Prostate gland (tissue), 2 donors: ENCODE measurements at regions not wholly inside any gene's neighbourhood (a gene's known extent, or its start where the extent isn't known, plus 50 kb on each side); places are given as distances from the start of the nearest gene placed in this dataset.
"Not testable (repeated sequence)": the region's sequence is repeated elsewhere in the genome, so short reads cannot be mapped to it uniquely, and the experiment has no call there.

Experiments
- DNase-seq: peaks from one replicate; pipeline ENCODE4 v3.0.0-alpha.2; 2019; ENCODE audit warnings: low spot score
- H3K27ac ChIP-seq, 2 donors: fragments of 200-600 bp; sonication (generic); 2 replicates each; pipeline ENCODE4 v1.5.1; 2017 to 2019
- H3K27me3 ChIP-seq: fragments of 200-600 bp; sonication (generic); replicated peaks from 2 replicates; pipeline ENCODE4 v1.5.1; 2019; ENCODE audit not compliant: insufficient read depth
- H3K36me3 ChIP-seq, 2 donors: fragments of 200-600 bp; sonication (generic); 1 replicate in 1 of 2; 2 replicates in 1 of 2; pipeline versions ENCODE4 v1.5.1 to v1.8.1; 2017 to 2019
- H3K4me1 ChIP-seq: fragments of 200-600 bp; sonication (generic); replicated peaks from 2 replicates; pipeline ENCODE4 v1.5.1; 2019
- H3K4me3 ChIP-seq, 2 donors: fragments of 200-600 bp; sonication (generic); 2 replicates each; pipeline ENCODE4 v1.5.1; 2017 to 2019
- H3K9me3 ChIP-seq: fragments of 200-600 bp; sonication (generic); 2 replicates; pipeline ENCODE4 v1.5.1; 2017
- POLR2A ChIP-seq: fragments of 450-650 bp; IDR thresholded peaks from one replicate; pipeline ENCODE4 v1.6.1; 2016; ENCODE audit warnings: antibody characterized with exemption, mild to moderate bottlenecking
- POLR2AphosphoS5 ChIP-seq: sonication (generic); formaldehyde crosslinking; IDR thresholded peaks from one replicate; pipeline ENCODE4 v1.6.1; 2017; ENCODE audit warnings: antibody characterized with exemption
- WGBS: methylation state at CpG from one replicate; pipeline ENCODE4 v1.1.5; 2018; 5-methylcytosine and 5-hydroxymethylcytosine counted together
- intact Hi-C: fragments of 100-400 bp; cut with DNase I; formaldehyde crosslinking; loops from one replicate; pipeline ENCODE4 v1.14.2; 2022
- TF ChIP-seq, protein P1 (sequence below), 4 experiments: fragments of 200-600 bp in 2 of 4; fragments of 450-650 bp in 2 of 4; sonication (generic) in 2 of 4; IDR thresholded peaks; 1 replicate in 3 of 4; 2 replicates in 1 of 4; pipeline ENCODE4 v1.5.1; 2016 to 2019; ENCODE audit warnings: antibody characterized with exemption in 4 of 4, mild to moderate bottlenecking in 2 of 4, moderate library complexity in 2 of 4

- no peak overlapping the region for H3K27ac ChIP-seq
- DNase-seq, result no peak
- 77% methylated on average over 5 of the region's 5 CpGs for whole genome bisulfite sequencing
- TF ChIP-seq, protein P1, sequence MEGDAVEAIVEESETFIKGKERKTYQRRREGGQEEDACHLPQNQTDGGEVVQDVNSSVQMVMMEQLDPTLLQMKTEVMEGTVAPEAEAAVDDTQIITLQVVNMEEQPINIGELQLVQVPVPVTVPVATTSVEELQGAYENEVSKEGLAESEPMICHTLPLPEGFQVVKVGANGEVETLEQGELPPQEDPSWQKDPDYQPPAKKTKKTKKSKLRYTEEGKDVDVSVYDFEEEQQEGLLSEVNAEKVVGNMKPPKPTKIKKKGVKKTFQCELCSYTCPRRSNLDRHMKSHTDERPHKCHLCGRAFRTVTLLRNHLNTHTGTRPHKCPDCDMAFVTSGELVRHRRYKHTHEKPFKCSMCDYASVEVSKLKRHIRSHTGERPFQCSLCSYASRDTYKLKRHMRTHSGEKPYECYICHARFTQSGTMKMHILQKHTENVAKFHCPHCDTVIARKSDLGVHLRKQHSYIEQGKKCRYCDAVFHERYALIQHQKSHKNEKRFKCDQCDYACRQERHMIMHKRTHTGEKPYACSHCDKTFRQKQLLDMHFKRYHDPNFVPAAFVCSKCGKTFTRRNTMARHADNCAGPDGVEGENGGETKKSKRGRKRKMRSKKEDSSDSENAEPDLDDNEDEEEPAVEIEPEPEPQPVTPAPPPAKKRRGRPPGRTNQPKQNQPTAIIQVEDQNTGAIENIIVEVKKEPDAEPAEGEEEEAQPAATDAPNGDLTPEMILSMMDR (IDR thresholded peaks at IDR 0.05), result no peak
- TF ChIP-seq POLR2A (no peak), POLR2AphosphoS5 (no peak)
- no peaks in the 10 kb centered on the region for H3K9me3 ChIP-seq
- no peaks in the 10 kb centered on the region for H3K4me1 ChIP-seq
- intact Hi-C loops, result no loop called here
- no peaks in the 10 kb centered on the region for H3K36me3 ChIP-seq
- no peaks in the 10 kb centered on the region for H3K27me3 ChIP-seq
- no peak overlapping the region for H3K4me3 ChIP-seq
Measured at GRCh38 chr4:189840356-189840755, 100.3 kb upstream of the FRG1 start.

GRCh38 chr4:189843413-189844009 is 97.2 kb upstream of the FRG1 start:
- WGBS, result 77% methylated on average over 10 of the region's 10 CpGs
- H3K4me3 ChIP-seq, result no peak overlapping the region
- no peaks in the 10 kb centered on the region for H3K36me3 ChIP-seq
- intact Hi-C loops, result no loop called here
- no peak for DNase-seq
- H3K4me1 ChIP-seq, result no peaks in the 10 kb centered on the region
- TF ChIP-seq POLR2A, result no peak
- TF ChIP-seq, protein P1 (IDR thresholded peaks at IDR 0.05), result no peak
- no peak for TF ChIP-seq POLR2AphosphoS5
- H3K27ac ChIP-seq, result no peak overlapping the region
- H3K27me3 ChIP-seq, result no peaks in the 10 kb centered on the region
- H3K9me3 ChIP-seq, result no peaks in the 10 kb centered on the region

GRCh38 chr4:189845145-189845846 is 95.4 kb upstream of the FRG1 start:
- intact Hi-C loops, result no loop called here
- H3K4me3 ChIP-seq, result no peak overlapping the region
- TF ChIP-seq POLR2AphosphoS5 (no peak), POLR2A (no peak)
- TF ChIP-seq, protein P1 (IDR thresholded peaks at IDR 0.05), result no peak
- H3K27me3 ChIP-seq, result no peaks in the 10 kb centered on the region
- H3K4me1 ChIP-seq, result no peaks in the 10 kb centered on the region
- H3K36me3 ChIP-seq, result no peaks in the 10 kb centered on the region
- H3K9me3 ChIP-seq, result no peaks in the 10 kb centered on the region
- no peak for DNase-seq
- H3K27ac ChIP-seq, result no peak overlapping the region
- 45% methylated on average over 2 of the region's 2 CpGs for WGBS

GRCh38 chr4:189846094-189846493 is 94.6 kb upstream of the FRG1 start:
- H3K36me3 ChIP-seq, H3K9me3 ChIP-seq, H3K4me3 ChIP-seq, DNase-seq, H3K27ac ChIP-seq, H3K27me3 ChIP-seq, H3K4me1 ChIP-seq, intact Hi-C loops: not testable (repeated sequence)
- 89% methylated on average over 25 of the region's 31 CpGs for WGBS

GRCh38 chr4:189846608-189847007 is 94.1 kb upstream of the FRG1 start:
- DNase-seq, H3K4me3 ChIP-seq, H3K36me3 ChIP-seq, H3K27ac ChIP-seq, H3K9me3 ChIP-seq, intact Hi-C loops, H3K4me1 ChIP-seq, H3K27me3 ChIP-seq: not testable (repeated sequence)
- no CpG with 5 or more reads among the region's 27 CpGs for WGBS

DNA sequence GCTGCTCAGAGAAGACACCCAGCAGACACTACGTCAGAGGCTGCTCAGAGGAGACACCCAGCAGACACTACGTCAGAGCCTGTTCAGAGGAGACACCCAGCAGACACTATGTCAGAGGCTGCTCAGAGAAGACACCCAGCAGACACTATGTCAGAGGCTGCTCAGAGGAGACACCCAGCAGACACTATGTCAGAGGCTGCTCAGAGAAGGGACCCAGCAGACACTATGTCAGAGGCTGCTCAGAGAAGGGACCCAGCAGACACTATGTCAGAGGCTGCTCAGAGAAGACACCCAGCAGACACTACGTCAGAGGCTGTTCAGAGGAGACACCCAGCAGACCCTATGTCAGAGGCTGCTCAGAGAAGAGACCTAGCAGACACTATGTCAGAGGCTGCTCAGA is 92.0 kb upstream of the FRG1 start:
- intact Hi-C loops, H3K27me3 ChIP-seq, H3K27ac ChIP-seq, H3K4me1 ChIP-seq, H3K9me3 ChIP-seq, DNase-seq, H3K36me3 ChIP-seq, H3K4me3 ChIP-seq: not testable (repeated sequence)
- 40% methylated on average over 3 of the region's 3 CpGs for WGBS
